AG09319 (cell line): ENCODE measurements at regions not wholly inside any gene's neighbourhood (a gene's known extent, or its start where the extent isn't known, plus 50 kb on each side); places are given as distances from the start of the nearest gene placed in this dataset.

Experiments used
- DNase-seq: peaks from one replicate; pipeline ENCODE4 v3.0.0-alpha.2; 2010; ENCODE audit warnings: low read depth; ENCODE audit errors: extremely low read depth
- TF ChIP-seq, protein P1 (sequence below): IDR thresholded peaks from 2 replicates; pipeline ENCODE4 v1.5.1; 2011; ENCODE audit warnings: low read depth, mild to moderate bottlenecking, inconsistent platforms, low read length, moderate library complexity

DNA sequence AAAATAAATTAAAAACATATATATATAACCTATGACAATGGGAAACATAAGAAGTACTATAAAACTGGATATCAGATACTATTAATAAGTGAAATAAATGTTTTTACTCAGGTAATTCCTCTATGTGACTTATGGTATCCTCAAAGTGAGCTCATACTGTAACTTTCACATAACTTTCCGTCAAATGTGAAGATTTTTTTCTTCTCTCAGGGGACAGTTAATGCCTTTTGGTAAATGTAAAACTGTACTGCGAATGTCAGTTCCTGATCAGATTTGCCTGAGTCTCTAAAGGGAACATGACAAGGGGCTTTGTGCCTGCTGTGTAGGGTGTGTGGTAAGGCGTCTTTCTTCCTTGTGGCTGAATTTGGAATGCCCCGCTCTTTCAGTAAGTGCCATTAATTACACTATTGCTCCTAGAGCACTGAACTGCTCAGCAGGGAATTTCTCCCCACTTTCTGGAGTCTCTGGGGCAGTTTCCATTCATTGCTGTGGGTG, 271.8 kb downstream of the PRL start:
- DNase-seq: no peak
- TF ChIP-seq, protein P1, sequence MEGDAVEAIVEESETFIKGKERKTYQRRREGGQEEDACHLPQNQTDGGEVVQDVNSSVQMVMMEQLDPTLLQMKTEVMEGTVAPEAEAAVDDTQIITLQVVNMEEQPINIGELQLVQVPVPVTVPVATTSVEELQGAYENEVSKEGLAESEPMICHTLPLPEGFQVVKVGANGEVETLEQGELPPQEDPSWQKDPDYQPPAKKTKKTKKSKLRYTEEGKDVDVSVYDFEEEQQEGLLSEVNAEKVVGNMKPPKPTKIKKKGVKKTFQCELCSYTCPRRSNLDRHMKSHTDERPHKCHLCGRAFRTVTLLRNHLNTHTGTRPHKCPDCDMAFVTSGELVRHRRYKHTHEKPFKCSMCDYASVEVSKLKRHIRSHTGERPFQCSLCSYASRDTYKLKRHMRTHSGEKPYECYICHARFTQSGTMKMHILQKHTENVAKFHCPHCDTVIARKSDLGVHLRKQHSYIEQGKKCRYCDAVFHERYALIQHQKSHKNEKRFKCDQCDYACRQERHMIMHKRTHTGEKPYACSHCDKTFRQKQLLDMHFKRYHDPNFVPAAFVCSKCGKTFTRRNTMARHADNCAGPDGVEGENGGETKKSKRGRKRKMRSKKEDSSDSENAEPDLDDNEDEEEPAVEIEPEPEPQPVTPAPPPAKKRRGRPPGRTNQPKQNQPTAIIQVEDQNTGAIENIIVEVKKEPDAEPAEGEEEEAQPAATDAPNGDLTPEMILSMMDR: no peak

DNA sequence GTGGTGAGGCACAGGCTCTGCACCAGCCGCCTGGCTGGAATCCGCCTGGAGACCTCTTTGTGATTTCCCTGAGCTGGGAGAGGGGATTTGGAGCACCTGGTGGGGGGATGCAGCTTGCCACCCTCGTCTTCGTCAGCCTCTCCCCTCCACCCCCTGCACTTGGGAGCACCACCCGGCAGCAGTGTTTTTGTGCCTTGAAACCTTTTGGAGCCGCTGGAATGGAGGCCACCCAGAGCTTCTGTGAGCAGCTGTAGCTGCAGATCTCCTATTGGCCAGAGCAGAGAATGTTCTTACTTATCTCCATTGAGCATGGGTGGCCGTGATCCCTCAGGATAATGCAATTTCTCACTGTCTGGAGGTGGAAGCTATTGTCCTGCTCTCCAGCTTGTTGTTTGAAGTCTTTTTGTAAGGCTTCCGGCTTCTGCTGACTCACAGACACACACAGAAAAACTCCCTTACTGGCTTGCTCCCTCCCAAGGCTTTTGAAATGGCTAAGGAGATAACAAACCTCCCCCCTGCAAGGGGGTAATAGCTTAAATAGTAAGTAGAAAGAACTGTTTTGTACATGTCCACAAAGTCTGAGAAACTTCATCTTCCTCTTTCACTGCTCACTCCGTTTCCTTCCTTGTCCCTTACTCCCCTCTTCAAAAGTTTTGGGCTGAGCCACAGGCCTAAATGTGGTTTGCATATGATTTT, 271.2 kb downstream of the PRL start:
- no peak for DNase-seq
- TF ChIP-seq, protein P1: no peak

DNA sequence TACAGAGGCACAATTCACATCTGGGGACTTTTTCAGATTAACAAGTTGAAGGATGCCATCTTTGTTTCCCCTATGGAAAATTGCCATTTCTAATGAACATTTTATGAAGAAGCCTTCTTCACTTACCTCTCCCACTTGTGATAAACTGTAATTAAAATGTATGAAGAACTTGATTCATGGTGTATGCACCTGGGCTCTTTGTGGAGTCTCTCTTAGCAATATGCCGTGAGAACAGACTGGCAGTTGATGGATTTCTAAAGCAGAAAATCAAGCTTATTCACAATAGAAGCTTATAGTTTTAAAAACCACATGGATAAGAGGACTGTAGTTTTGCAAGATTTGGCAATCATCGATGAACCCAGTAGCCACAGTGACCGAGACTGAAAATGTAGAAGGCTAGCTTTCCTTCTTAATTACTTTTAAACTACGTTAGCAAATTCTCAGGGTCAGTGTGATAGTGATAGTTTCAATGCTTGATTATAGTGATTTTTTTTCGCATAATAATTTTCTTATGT, 270.6 kb downstream of the PRL start:
- TF ChIP-seq, protein P1: no peak
- DNase-seq: no peak

DNA sequence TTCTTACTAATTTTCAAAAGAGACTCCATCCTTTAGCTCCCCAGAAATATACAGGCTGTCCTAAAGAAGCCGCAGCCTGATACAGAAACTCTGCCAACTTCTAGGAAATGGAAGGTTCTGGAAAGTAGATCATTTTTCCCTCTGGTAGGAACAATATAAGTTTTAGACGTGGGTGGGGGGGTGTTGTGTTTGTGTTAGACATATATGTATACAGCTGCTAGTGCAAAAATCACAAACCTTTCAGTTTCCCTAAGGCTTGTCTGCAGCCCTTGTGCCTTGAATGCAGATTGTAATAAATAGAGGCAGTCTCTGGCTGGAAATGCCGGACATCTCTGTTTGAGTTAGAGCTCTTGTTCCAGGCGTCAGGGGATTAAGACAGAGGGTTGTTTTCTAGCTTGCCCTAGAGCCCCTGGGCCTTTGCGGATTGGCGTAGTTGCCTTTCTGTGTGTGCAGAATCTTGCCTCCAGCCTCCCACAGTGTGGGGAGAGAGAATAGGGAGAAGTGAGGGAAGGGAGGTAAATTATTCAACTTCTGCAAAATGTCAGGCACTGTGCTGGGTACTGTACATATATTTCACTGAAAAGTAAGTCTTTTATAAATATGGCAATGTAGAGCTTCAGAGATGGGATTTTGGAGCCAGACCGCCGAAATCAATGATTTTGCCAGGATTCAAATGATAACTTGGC, 269.7 kb downstream of the PRL start:
- TF ChIP-seq, protein P1: no peak
- no peak for DNase-seq

DNA sequence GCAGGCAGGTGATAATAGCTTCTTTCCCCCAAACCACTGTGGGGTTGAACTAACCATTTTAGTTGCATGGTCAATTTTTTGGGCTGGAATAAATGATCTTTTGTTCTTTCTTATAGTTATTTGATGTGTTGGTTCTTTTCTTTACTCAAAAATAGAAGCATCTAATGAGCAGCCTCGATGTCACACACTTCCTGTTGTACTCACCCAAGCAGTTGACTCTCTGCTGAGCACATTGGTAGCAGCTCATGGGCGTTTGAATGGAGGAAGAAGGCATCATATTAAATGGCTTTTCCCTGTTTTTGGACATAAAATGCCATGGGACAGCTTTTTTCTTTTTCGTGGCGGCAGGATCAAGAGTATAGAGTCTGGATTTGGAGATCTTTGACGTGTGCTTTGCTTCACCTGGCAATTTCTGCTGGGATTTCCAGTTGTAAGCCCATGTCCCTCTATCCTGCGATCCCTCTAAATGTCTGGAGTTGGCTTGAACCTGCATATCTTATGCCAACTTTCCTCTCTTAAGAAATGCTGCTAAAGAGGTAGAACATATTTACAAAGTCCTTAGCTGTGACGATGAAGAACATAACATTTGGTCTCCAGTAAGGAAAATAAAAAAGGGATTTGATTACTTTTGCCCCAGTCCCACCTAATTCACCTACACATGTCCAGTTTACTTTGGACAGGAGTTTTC, 268.3 kb downstream of the PRL start:
- DNase-seq: no peak
- TF ChIP-seq, protein P1: no peak

DNA sequence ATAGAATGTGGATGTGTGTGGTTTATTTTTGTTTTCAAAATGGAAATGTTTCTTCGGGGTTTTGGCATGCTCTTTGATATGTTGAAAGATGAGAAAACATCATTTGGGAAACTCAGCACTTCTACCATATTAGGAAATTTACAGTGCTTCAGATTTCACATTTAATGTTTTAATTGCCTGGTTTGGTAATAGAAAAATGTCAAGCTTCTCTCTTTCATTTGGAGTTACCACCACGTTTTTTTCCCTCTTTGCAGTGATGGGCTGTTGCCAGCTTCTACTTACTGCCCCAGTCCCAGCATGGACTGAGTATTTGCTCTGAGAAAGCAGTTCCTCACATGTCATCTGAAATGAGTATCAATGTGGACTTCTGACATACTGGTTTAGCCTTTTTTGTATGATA, 267.7 kb downstream of the PRL start:
- TF ChIP-seq, protein P1: no peak
- no peak for DNase-seq
